Fibroblast of lung (primary cell): ENCODE measurements at regions not wholly inside any gene's neighbourhood (a gene's known extent, or its start where the extent isn't known, plus 50 kb on each side); places are given as distances from the start of the nearest gene placed in this dataset.

ENCODE experiments used
- CTCF ChIP-seq, 2 donors: IDR thresholded peaks in 1 of 2; conservative IDR thresholded peaks in 1 of 2; 1 replicate in 1 of 2; 2 replicates in 1 of 2; pipeline ENCODE4 v1.5.1; 2011 to 2012; ENCODE audit warnings: low read length in 2 of 2, control low read depth in 1 of 2, inconsistent platforms in 1 of 2, low read depth in 1 of 2, mild to moderate bottlenecking in 1 of 2
- EZH2 ChIP-seq: IDR thresholded peaks from 2 replicates; pipeline ENCODE4 v1.5.1; 2012; ENCODE audit warnings: low read length, control low read depth, mild to moderate bottlenecking; ENCODE audit errors: missing control alignments

- TF ChIP-seq CTCF (conservative IDR thresholded peaks at IDR 0.05 in 1 of 2, IDR thresholded peaks at IDR 0.05 in 1 of 2; ENCODE audit: low read depth in 1 of 2, low read length in 2 of 2) = no peak
- no peak for TF ChIP-seq EZH2
These were observed 1348.5 kb downstream of the GRIK2 start for GRCh38 chr6:102742028-102742427.
